HG02610 (cell line): ENCODE measurements at regions not wholly inside any gene's neighbourhood (a gene's known extent, or its start where the extent isn't known, plus 50 kb on each side); places are given as distances from the start of the nearest gene placed in this dataset.

Experiments used
- ATAC-seq: cut with Tn5 transposase; IDR thresholded peaks from one replicate; pipeline ENCODE4 v1.9.1; 2021; ENCODE audit warnings: mild to moderate bottlenecking, moderate library complexity; ENCODE audit not compliant: unreplicated experiment

DNA sequence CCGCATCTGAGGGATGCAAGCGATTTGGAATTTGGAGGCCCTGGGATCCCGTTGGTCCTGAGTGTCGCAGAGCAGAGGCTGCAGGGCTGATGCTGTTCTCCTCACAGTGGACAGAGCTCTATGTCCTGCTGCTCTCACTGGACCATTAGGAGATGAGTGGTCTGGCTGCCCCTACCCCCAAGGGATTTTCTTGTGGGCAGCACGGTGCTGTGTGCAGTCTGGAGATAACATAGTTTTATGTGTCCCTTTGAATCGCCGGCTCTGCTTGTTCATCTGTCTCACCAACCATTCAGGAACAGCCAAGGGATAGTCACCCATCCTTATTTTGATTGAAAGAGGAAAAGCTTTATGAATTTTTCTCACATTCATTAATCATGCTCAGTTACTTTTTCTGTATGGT, 49.9 kb downstream of the CHRM3 start:
- no peak for ATAC-seq

DNA sequence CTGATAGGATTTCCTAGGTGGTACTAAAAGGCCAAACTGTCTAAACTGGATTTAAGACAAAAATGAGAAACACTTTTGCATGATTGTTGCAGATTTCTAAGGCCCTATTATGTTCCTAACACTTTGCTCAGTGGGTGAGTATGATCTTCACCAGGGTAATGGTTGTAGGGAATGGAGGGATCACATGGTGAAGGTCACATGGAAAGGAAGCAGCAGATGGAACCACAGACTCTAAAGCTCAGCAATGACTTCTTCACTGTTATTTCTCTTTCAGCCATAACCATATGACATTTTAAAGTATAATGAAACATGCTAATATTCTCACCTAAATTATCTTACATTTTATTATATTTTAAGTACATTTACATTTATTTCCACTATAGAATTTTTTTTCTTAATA, 51.5 kb downstream of the CHRM3 start:
- no peak for ATAC-seq

DNA sequence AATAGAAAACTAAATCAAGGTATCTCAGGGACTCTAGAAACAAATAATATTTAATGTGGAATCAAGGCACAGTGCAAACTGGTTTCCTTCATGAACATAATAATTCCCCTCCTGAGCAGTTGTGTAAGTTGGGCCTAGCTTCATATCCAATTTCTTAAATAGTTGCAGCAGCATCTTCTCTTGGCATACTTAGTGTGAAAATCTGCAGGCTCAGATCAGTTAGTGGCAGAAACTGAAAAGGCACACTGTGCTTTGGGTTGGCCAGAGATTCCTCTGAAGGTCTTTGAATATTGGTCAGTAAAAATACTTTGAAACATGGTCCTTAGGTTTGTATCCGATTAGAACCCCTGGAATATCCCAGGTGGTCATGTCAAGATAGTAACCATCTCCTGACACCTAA, 52.5 kb downstream of the CHRM3 start:
- ATAC-seq: no peak

DNA sequence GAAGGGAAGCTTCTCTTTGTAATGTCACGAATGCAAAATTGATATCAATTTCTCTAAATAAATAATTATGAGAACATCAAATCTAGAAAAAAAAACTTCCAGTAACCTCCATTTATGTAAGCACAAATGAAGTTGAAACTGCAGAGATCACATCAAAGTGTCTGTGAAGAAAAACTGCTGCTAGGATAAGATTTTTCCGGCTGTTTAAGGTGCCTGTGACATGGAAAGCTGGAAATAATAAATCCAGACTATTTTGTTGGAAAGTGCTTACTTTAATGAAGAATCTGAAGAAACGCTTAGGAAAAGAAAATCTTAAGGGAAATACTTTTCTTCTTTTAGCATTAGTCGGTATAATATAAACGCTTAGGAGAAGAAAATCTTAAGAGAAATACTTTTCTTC, 57.0 kb downstream of the CHRM3 start:
- no peak for ATAC-seq

DNA sequence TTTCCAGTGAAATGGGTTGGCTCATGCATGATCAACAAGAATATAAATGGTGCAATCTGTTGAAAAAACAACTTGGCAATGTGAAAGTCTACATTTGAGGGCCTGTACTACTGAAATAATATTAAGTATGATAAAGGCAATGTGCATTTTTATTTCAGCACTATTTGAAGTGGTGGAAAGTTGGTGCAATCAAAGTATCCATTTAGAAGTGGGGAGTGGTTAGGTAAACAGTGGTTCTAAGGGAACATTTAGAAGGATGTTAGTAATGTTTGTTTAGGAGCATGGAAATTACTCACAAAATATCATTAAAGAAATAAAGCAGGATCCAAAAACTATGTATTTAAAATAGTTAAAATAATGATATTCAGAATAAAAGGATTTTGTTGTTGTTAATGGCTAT, 60.2 kb downstream of the CHRM3 start:
- no peak for ATAC-seq

DNA sequence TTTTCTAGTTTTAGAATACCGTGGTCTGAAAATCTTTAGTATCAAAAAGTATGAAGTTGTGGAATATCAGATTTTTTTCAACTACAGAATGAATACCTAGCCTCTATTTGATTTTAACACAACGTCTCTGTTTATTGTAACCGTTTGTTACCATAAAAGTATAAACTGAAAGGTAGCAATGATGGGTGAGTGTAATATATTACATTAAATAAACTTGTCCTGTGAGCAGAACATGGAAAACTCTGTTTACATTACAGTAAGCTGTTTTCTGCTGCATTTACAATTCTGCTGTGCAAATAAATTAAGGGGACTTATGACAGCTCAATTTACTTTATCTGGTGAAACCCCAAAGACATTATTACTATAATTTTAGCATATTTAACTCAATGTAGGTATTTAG, 62.5 kb downstream of the CHRM3 start:
- no peak for ATAC-seq

DNA sequence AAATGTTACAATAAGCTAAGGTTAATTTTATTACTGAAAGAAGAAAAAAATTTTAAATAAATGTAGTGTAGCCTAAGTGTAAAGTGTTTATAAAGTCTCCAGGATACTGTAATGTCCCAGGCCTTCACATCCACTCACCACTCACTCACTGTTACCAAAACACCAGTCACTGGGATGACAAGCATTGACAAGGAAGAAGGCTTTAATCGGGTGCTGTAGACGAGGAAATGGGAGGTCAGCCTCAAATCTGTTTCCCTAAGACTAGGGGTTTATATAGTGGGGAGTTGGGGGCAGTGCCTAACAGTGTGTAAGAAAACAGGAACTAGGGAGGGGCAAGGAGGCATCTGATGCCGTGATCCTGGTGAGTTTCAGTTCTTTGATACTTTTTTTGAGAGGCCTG, 69.4 kb downstream of the CHRM3 start:
- no peak for ATAC-seq

DNA sequence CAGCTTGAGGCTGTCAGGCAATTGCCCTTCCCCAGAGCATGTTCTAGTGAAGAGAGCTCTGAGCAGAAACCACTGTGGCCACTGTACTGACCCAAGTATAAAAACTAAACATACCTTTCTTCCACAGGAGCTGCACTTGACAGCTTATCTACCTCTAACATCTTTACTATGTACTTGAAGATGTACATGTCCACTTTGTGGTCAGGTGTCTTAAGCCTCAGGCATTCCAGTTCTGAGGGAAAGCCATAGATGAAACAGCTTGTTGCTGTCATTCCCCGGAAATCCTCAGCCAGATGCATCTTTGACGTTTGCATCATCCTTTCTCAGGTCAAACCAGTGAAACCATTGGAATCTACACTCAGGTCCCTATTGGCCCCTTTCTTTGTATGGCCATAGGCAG, 70.4 kb downstream of the CHRM3 start:
- no peak for ATAC-seq

DNA sequence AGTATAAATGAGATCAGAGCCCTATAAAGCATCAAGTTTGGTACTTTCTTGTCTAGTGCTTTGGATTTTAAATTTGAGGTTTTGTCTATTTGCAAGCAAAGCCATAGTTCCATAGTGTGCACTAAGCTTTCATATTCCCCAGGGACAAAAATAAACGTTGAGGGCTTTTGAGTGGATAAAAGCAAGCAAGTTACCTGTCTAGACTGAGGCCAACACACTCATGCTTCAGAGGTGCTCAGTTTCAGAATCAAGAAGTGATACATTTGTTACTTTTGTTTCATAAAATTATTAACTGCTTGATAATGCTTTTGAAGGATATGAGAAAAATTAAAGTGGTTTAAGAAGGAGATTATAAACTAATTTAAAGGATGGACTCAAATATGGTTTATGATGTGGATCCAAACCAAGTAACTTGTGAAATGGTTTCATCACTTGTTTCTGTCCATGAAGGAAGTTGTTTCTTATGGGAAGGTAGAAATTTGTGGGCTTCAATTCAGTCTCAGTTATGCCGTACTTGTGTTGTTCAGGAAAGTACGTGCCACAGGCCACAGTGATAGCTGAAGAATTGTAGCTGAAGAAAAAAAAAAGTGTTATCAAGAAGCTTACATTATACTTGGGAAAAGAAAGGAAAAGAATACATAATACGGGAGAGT, 71.2 kb downstream of the CHRM3 start:
- ATAC-seq: peak; percentile 10

DNA sequence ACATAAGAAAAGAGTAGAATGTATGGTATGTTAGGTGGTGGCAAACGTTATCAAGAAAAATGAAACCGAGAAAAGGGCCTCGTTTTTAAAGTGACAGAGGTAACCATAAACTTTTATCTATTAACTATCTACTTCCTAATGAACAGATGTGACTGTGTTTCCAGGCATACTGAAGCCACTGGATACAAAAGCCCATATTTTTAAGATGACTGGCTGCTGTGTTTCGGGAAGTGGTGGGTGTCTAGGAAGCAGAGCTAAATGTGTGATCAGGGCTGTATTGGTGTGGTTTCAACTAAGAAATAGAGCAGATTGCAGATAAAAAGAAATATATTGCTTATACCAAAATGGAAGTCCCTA, 71.8 kb downstream of the CHRM3 start:
- peak; percentile 46 for ATAC-seq

DNA sequence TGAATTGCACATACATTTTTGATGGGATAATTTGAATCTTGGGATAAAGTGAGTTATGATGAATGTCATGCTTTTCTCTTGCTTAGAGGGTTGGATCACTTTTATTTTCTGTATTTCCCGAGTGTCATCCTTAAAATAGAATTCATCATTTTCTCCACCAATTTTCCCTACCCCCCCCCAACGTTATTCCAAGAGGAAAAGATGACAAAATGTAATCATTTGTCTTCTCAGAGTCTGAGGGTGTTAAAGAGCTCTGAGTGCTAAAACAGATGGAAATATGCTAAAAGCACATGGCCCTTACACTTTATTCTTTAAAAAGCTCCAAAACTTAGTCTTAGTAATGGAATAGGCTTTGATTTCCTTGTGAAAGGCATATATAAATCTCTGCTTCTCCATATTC, 81.4 kb downstream of the CHRM3 start:
- ATAC-seq: no peak

DNA sequence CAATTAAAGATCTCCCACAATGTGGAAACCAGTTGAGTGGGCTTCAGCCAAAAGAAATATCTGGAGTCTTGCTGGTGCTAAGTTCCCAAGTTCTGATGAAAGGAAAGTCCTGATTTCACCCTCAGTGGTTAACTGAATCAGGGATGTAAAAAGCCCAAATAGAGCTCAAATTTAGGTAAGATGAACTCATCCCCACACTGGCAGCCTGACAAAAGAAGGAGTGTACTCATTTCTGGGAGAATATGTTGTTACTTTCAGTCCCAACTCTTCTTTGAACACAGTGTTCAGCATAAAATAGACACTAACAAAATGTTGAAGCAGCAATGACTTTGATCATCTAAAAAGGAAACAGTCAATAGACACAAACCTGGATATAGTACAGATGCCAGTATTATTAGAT, 91.7 kb downstream of the CHRM3 start:
- ATAC-seq: no peak

DNA sequence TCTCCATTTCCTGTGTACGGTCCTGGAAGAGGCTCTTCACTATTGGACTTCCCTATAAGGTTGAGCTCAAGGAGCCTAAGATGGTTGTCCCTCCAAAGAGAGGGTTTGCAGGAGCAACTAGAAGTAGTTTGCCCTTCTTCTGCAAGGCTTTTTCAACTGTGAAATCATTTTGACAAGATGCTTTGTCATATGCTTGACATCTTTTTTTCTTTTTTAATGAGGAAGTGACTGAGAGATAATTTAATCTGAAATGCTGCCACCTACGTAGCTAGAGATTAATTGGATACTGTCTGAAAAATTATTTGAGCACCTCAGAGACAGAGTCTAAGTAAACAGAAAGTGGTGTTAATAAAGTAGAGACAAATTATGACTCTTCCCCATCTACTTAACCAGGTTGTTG, 97.0 kb downstream of the CHRM3 start:
- ATAC-seq: no peak

DNA sequence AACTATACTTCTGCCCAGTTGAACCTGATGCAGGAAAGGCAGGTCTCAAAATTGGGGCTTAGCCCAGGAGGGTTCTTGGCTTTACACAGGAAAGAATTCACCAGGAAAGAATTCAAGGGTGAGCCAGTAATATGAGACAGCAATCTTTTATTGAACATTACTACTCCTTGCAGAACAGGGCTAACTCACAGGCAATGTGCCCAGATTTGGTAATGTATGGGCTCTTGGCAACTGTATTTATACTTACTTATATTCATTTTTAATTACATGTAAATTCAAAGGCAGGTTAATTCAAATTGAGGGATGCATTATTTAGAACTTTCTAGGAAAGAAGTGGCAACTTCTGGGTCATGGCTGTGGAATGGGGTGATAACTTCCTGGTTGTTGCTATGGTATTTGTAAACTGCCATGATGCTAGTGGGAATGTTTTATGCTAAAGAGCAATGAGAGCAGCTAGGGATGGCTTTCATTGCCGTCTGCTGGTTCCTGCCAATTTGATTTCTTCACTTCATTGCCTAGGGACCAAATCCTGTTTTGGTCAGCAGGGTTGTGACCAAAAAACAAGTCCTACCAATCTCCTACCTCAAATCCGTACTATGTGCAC, 107.5 kb downstream of the CHRM3 start:
- no peak for ATAC-seq

DNA sequence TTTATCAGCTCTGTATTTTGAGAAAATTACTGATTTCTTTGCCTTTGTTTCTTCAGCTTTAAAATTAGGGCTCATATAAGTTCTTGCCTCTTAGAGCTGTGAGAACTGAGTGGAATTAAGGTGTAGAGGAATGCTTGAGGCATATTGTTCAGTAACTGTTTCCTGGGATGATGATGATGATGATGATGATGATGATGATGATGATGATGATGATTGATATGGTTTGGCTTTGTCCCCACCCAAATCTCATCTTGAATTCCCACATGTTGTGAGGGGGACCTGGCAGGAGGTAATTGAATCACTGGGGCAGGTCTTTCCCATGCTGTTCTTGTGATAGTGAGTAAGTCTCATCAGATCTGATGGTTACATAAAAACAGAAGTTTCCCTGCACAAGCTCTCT, 118.7 kb downstream of the CHRM3 start:
- no peak for ATAC-seq

DNA sequence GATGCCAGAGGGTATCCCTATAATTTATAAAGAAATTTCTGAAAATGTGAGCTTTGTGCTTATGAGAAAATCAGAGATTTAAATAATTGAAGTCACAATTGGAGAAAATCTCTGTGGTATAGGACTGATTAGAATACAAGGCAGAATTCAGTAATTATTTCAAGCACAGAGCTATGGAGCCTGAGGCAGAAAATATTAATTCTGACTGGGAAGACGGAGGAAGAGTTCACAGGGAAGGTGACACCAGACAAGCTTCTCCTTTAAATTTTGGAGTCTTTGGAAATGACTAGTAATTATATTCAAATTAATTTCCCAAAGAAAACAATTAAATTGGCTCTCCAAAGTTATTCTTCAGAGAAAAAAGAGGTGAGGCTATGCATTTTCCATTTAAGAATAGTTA, 121.5 kb downstream of the CHRM3 start:
- no peak for ATAC-seq

DNA sequence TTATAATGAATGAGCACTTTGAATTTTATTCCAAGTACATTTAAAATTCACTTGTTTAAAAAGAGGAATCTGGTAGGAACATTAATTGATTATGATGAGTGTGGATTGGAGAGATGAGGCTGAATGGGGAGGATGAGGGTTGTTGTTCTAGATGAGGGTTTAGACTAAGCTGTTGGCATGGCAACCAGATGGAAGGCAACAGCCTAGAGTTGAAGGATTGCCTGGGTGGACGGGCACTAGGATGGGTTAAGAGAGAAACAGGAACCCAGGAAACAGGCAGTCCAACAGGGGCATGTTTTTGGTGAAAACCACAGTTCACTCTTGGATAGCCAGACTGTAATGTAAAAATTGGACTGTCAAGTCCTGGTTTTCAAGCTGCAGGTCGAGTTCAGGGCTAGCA, 125.5 kb downstream of the CHRM3 start:
- ATAC-seq: no peak

DNA sequence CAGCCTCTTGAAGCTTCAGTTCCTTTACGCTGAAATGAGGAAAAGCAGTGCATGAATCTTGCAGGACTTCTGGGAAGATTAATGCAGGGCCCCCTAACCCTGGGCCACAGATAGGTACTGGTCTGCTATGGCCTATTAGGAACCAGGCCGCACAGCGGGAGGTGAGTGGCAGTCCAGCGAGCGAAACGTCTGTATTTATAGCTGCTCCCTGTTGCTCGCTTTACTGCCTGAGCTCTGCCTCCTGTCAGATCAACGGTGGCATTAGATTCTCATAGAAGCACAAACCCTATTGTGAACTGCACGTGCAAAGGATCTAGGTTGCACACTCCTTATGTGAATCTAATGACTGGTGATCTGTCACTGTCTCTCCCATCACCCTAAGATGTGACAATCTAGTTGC, 130.2 kb downstream of the CHRM3 start:
- no peak for ATAC-seq

DNA sequence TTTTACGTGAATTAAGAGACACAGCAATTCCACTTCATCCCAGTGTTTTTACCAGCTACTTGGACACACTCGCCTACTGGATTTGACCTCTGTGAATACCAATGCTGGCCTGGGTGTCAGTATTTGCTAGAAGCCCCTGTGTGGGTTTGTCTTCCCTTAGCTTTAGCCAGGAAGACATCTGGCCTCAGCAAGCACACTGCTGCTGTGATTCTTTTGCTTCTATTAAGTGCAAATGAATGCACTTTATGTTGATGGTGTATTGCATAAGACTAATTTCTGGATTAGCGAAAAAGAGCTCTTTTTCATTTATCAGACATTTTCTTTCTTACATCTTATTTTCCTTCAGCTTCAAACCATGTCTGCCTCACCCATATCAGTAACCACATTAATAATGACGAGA, 140.0 kb downstream of the CHRM3 start:
- no peak for ATAC-seq

DNA sequence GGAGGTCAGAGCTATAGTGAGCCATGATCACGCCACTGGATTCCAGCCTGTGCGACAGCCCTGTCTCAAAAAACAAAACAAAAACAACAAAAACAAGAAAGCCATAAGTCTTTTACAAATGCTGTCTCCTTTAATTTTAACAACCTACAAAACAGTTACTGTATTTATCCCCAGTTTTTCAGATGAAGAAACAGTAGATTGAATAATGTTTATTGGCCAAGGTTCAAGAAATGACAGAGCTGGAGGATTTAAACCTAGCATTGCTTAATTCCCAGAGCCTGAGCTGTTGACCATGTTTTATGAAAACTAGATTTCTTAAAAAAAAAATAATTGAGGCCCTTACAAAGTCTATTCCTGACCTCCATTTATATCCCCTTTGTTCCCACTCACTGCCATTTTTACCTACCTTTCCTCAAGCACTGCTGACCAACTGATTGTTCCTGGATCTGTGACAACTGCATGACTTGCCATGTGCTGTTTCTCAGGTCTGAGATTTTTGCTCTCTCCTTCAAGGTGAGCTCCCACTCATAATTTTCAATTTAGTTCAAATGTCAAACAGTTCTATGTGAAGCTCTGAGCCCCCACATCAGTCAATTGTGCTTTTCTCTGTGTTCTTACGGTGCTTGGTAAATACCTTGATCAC, 140.8 kb downstream of the CHRM3 start:
- ATAC-seq: no peak

DNA sequence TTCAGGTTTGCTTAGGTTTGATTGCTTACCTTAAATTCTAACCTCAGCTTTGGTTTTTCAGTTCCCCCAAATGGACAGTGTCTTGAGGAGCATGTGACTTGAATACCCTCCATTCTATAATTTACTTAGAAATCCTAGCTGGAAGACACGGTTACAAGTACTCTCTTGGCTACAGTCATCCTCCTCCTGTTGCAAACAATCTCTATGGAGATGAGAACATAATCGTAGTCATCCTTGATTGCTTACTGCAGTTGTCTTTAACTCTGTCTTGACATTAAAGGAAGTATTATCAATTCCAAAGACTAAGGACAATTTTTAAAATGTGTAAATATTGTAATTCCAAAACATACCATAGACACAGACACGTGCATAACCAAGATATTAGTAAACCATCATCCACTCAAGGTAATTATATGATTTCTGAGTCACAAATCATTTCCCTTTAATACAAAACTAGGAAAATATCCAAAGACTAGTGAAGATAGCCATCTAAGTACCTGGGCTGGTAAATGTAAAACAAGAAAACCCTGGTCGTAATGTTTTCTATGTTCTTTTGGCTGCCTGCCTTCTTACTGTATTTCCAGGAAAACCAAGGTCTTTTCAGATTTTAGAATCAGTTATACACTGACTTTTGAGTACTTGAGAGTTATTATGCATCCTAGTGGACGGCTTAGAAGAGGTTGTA, 149.9 kb downstream of the CHRM3 start:
- no peak for ATAC-seq

DNA sequence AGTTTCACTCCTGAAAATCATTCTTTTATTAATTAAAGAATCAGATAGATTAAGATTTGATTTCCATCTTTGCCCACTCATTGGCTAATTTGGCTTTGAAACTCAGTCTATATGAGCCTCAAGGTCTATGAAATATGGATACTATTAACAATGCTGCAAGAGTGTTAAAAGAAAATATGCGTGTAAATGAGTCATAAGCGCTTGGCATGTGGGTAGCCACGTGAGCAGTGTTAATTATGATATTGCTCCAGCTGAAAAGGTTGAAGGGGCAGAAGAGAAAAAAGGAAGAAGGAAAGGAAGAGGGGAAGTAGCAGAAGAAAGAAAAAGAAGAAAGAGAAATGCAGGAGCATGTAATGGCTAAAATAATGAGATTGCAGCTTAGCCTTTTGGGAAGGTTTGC, 151.4 kb downstream of the CHRM3 start:
- no peak for ATAC-seq
